Activated CD4-positive, alpha-beta T cell treated with anti-CD3 and anti-CD28 coated beads, Interleukin-2, Interleukin-6, amounts not matched to agents 100 ng/mL and 50 ng/mL, durations not matched to agents 16 hours and 8 hours (primary cell): ENCODE measurements at regions not wholly inside any gene's neighbourhood (a gene's known extent, or its start where the extent isn't known, plus 50 kb on each side); places are given as distances from the start of the nearest gene placed in this dataset.

ENCODE experiments used
- DNase-seq: peaks from one replicate; pipeline ENCODE4 v3.0.0-alpha.2; 2020

- DNase-seq: no peak
These were observed 310.0 kb downstream of the SOX9 start for GRCh38 chr17:72430611-72431432.

- no peak for DNase-seq
These were observed 311.4 kb downstream of the SOX9 start for GRCh38 chr17:72432143-72432621.

- no peak for DNase-seq
These were observed 312.1 kb downstream of the SOX9 start for GRCh38 chr17:72432881-72433280.

- no peak for DNase-seq
These were observed 313.0 kb downstream of the SOX9 start for GRCh38 chr17:72433797-72434196.

- DNase-seq: no peak
These were observed 313.8 kb downstream of the SOX9 start for GRCh38 chr17:72434581-72434980.

- DNase-seq: no peak
These were observed 314.3 kb downstream of the SOX9 start for GRCh38 chr17:72434991-72435618.

- DNase-seq: no peak
These were observed 318.0 kb downstream of the SOX9 start for GRCh38 chr17:72438783-72439182.

- DNase-seq: no peak
These were observed 319.2 kb downstream of the SOX9 start for GRCh38 chr17:72439893-72440502.

- no peak for DNase-seq
These were observed 320.1 kb downstream of the SOX9 start for GRCh38 chr17:72440961-72441360.

GRCh38 chr17:72441909-72442308 is 321.1 kb downstream of the SOX9 start:
- DNase-seq: no peak

GRCh38 chr17:72444517-72445054 is 323.8 kb downstream of the SOX9 start:
- no peak for DNase-seq

GRCh38 chr17:72445055-72445991 is 324.5 kb downstream of the SOX9 start:
- no peak for DNase-seq

GRCh38 chr17:72446118-72446517 is 325.3 kb downstream of the SOX9 start:
- DNase-seq: no peak

GRCh38 chr17:72446525-72447250 is 325.9 kb downstream of the SOX9 start:
- DNase-seq: no peak

- DNase-seq: no peak
These were observed 326.4 kb downstream of the SOX9 start for GRCh38 chr17:72447251-72447640.

- no peak for DNase-seq
These were observed 327.2 kb downstream of the SOX9 start for GRCh38 chr17:72448019-72448418.

- DNase-seq: no peak
These were observed 331.7 kb downstream of the SOX9 start for GRCh38 chr17:72452286-72453173.

- no peak for DNase-seq
These were observed 333.5 kb downstream of the SOX9 start for GRCh38 chr17:72454342-72454741.

GRCh38 chr17:72455562-72455961 is 334.7 kb downstream of the SOX9 start:
- no peak for DNase-seq

- no peak for DNase-seq
These were observed 335.3 kb downstream of the SOX9 start for GRCh38 chr17:72456075-72456474.

- DNase-seq: no peak
These were observed 336.9 kb downstream of the SOX9 start for GRCh38 chr17:72457712-72458111.
